ENCODE measurements at regions not wholly inside any gene's neighbourhood (a gene's known extent, or its start where the extent isn't known, plus 50 kb on each side); places are given as distances from the start of the nearest gene placed in this dataset.

DNA sequence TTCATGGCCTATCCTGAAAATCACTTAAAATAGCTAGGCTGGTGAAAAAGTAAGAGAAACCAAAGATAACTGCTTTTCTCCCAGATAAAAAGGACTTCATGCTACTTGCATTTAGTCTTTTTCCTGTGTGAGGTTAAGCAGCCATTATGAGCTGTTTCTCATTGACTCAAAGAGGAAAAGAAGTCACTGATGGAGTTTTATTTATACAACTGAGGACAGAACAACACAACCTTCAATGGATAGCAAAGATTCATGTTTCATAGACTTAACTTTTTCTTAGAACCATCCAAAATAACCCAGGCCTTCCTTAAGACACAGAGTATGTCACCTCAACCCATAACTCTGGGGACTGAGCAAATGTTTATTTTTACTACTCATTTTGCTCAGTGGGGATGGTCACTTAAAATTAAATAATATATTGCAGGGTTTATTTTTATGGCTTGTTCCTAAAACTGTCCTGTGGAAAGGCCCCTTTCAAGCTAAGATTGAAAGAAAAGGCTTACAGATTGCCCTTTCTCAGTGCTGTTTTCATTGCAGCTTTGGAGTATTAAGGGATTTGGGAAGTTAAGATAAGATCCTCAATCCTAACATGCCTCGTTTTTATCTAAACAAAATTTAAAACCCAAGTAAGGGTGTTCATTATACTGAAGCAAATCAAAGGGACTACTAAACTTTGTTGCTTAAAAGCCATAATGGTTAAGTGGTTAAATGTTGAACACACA lies 252.6 kb upstream of the MAD2L1 start:
- ChIA-PET CTCF (no interaction called here), POLR2A (no interaction called here)
- H3K27me3 ChIP-seq (ENCODE audit: control insufficient read depth, insufficient read depth, low read length), result no peaks in the 10 kb centered on the region
- H3K36me3 ChIP-seq (ENCODE audit: control insufficient read depth, insufficient read depth, low read length), result no peaks in the 10 kb centered on the region
- in situ Hi-C loops (cut with HindIII; ENCODE audit: low pct_unique_long_range_greater_than_20kb, low sequenced_read_pairs), result no loop called here
- no peak overlapping the region for H3K27ac ChIP-seq (ENCODE audit: low read length)
- BruUV-seq (replicated peaks), result no TSS peak
- intact Hi-C loops (cut with micrococcal nuclease; ENCODE audit: unreplicated experiment), result no loop called here
- no peaks in the 10 kb centered on the region for H3K9me3 ChIP-seq (ENCODE audit: control insufficient read depth, insufficient read depth, low read depth, low read length)
- TF ChIP-seq, protein P1, sequence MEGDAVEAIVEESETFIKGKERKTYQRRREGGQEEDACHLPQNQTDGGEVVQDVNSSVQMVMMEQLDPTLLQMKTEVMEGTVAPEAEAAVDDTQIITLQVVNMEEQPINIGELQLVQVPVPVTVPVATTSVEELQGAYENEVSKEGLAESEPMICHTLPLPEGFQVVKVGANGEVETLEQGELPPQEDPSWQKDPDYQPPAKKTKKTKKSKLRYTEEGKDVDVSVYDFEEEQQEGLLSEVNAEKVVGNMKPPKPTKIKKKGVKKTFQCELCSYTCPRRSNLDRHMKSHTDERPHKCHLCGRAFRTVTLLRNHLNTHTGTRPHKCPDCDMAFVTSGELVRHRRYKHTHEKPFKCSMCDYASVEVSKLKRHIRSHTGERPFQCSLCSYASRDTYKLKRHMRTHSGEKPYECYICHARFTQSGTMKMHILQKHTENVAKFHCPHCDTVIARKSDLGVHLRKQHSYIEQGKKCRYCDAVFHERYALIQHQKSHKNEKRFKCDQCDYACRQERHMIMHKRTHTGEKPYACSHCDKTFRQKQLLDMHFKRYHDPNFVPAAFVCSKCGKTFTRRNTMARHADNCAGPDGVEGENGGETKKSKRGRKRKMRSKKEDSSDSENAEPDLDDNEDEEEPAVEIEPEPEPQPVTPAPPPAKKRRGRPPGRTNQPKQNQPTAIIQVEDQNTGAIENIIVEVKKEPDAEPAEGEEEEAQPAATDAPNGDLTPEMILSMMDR (IDR thresholded peaks at IDR 0.05), result no peak
- TF ChIP-seq POLR2AphosphoS5 (IDR thresholded peaks at IDR 0.05; ENCODE audit: low read depth, low read length), result no peak
- TF ChIP-seq SIN3A (IDR thresholded peaks at IDR 0.05; ENCODE audit: borderline replicate concordance, insufficient read depth, low read depth, low read length), result no peak
- no peak for TF ChIP-seq TCF7L2 (IDR thresholded peaks at IDR 0.05; ENCODE audit: low read depth, low read length)
- TF ChIP-seq, protein P2, sequence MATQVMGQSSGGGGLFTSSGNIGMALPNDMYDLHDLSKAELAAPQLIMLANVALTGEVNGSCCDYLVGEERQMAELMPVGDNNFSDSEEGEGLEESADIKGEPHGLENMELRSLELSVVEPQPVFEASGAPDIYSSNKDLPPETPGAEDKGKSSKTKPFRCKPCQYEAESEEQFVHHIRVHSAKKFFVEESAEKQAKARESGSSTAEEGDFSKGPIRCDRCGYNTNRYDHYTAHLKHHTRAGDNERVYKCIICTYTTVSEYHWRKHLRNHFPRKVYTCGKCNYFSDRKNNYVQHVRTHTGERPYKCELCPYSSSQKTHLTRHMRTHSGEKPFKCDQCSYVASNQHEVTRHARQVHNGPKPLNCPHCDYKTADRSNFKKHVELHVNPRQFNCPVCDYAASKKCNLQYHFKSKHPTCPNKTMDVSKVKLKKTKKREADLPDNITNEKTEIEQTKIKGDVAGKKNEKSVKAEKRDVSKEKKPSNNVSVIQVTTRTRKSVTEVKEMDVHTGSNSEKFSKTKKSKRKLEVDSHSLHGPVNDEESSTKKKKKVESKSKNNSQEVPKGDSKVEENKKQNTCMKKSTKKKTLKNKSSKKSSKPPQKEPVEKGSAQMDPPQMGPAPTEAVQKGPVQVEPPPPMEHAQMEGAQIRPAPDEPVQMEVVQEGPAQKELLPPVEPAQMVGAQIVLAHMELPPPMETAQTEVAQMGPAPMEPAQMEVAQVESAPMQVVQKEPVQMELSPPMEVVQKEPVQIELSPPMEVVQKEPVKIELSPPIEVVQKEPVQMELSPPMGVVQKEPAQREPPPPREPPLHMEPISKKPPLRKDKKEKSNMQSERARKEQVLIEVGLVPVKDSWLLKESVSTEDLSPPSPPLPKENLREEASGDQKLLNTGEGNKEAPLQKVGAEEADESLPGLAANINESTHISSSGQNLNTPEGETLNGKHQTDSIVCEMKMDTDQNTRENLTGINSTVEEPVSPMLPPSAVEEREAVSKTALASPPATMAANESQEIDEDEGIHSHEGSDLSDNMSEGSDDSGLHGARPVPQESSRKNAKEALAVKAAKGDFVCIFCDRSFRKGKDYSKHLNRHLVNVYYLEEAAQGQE (IDR thresholded peaks at IDR 0.05; ENCODE audit: insufficient read depth in 1 of 2, low read depth in 2 of 2, low read length in 1 of 2), result no peak
- ATAC-seq (no peak), DNase-seq (ENCODE audit: low read depth, low spot score) (no peak)
- no peaks in the 10 kb centered on the region for H3K4me1 ChIP-seq (ENCODE audit: control insufficient read depth, insufficient read depth, low read length)
- no peak overlapping the region for H3K4me3 ChIP-seq (ENCODE audit: low read depth in 2 of 2, low read length in 2 of 2)

DNA sequence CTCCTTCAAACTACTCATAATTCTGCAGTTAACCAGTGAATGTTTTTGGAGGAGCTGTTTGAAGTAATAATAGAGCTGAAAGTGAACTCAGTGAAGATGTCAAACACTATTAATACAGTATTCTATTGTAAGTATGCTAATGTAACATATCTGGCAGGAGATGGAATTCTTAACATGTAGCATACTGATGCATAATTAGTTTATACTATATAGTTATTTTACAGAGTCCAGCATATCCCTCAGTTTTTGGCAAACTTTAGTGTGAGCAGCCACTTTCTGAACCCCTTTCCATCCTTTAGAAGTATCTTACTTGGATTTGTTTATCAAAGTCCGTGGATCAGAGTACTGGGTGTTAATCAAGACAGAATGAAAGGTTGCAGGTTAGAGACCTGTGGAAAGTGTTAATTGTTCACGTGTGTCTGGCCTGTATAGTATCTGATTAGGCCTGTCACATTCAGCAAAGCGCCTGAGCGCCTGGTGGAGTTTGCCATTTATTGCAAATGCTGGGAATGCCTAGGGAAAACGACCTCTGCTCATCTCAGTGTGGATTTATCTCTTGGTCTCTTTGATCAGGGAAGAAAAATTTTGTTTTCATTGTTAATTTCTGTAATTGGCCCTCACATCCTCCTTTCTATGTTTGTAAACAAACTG lies 251.7 kb upstream of the MAD2L1 start:
- in situ Hi-C loops (cut with HindIII; ENCODE audit: low pct_unique_long_range_greater_than_20kb, low sequenced_read_pairs), result no loop called here
- ATAC-seq, result no peak
- no peak for DNase-seq (ENCODE audit: low read depth, low spot score)
- H3K4me3 ChIP-seq (ENCODE audit: low read depth in 2 of 2, low read length in 2 of 2), result no peak overlapping the region
- H3K36me3 ChIP-seq (ENCODE audit: control insufficient read depth, insufficient read depth, low read length), result no peaks in the 10 kb centered on the region
- TF ChIP-seq SIN3A (IDR thresholded peaks at IDR 0.05; ENCODE audit: borderline replicate concordance, insufficient read depth, low read depth, low read length) (no peak), POLR2AphosphoS5 (IDR thresholded peaks at IDR 0.05; ENCODE audit: low read depth, low read length) (no peak), TCF7L2 (IDR thresholded peaks at IDR 0.05; ENCODE audit: low read depth, low read length) (no peak)
- TF ChIP-seq, protein P2 (IDR thresholded peaks at IDR 0.05; ENCODE audit: insufficient read depth in 1 of 2, low read depth in 2 of 2, low read length in 1 of 2), result no peak
- no TSS peak for BruUV-seq (replicated peaks)
- H3K4me1 ChIP-seq (ENCODE audit: control insufficient read depth, insufficient read depth, low read length), result no peaks in the 10 kb centered on the region
- no peak overlapping the region for H3K27ac ChIP-seq (ENCODE audit: low read length)
- intact Hi-C loops (cut with micrococcal nuclease; ENCODE audit: unreplicated experiment), result no loop called here
- no peaks in the 10 kb centered on the region for H3K27me3 ChIP-seq (ENCODE audit: control insufficient read depth, insufficient read depth, low read length)
- ChIA-PET CTCF (no interaction called here), POLR2A (no interaction called here)
- no peaks in the 10 kb centered on the region for H3K9me3 ChIP-seq (ENCODE audit: control insufficient read depth, insufficient read depth, low read depth, low read length)

Data from Panc1 (cell line).